Erythroblast (primary cell): ENCODE measurements at regions not wholly inside any gene's neighbourhood (a gene's known extent, or its start where the extent isn't known, plus 50 kb on each side); places are given as distances from the start of the nearest gene placed in this dataset.

Experiments used
- GATA1 ChIP-seq: IDR thresholded peaks from 2 replicates; pipeline ENCODE4 v1.6.1; 2011; ENCODE audit warnings: low read depth, mild to moderate bottlenecking, control low read depth, low read length, moderate library complexity
- POLR2A ChIP-seq: IDR thresholded peaks from 2 replicates; pipeline ENCODE4 v1.6.1; 2011; ENCODE audit warnings: mild to moderate bottlenecking, low read length

GRCh38 chr6:140095532-140095931, 721.1 kb upstream of the CITED2 start:
- TF ChIP-seq POLR2A = no peak
- no peak for TF ChIP-seq GATA1
